ENCODE measurements at regions not wholly inside any gene's neighbourhood (a gene's known extent, or its start where the extent isn't known, plus 50 kb on each side); places are given as distances from the start of the nearest gene placed in this dataset.

GRCh38 chr15:94105760-94106159 is 125.6 kb upstream of the MCTP2 start:
- DNase-seq (ENCODE audit: insufficient read length, low spot score) (no peak), FAIRE-seq (no peak)

- DNase-seq (ENCODE audit: insufficient read length, low spot score): no peak
- FAIRE-seq: no peak
Measured at GRCh38 chr15:94100863-94101262, 130.5 kb upstream of the MCTP2 start.

DNA sequence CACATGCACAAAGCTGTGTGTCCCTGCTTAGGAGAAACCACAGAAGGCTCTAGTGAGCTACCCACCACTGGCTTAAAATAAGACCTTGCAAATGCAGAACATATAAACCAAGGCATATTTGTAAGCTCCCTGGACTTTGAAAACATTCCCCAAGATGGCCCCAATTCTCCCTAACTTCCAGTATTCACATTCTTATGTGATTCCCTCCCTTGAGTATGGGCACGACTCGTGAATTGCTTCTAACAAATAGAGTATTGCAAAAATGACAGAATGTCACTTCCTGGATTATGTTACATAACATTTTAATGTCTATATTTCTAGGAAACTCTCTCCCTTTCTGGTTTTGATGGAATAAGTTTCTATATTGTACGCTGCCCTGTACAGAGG is 131.8 kb upstream of the MCTP2 start:
- DNase-seq (ENCODE audit: insufficient read length, low spot score) (no peak), FAIRE-seq (no peak)

- DNase-seq (ENCODE audit: insufficient read length, low spot score): no peak
- no peak for FAIRE-seq
Measured at GRCh38 chr15:94098921-94099573, 132.3 kb upstream of the MCTP2 start.

- FAIRE-seq (no peak), DNase-seq (ENCODE audit: insufficient read length, low spot score) (no peak)
Measured at GRCh38 chr15:94097552-94097951, 133.8 kb upstream of the MCTP2 start.

DNA sequence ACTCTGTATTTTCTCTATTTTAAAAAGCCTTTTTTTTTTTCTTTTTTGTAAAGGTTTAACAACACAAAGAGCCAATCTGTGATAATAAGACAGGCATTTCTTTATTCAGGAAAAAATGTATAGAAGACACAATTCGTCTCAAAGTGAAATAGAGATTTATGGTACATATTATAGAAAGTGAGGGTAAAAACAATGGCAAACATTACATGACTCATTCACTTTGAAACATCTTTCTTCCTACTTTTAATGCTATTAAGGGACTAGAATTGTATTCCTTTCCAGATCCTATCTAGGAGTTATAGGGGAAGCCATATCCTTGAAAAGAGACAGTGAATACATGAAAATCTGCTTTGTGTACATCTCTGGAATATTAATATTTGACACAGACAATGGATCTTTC is 137.1 kb upstream of the MCTP2 start:
- no peak for DNase-seq (ENCODE audit: insufficient read length, low spot score)
- no peak for FAIRE-seq

DNA sequence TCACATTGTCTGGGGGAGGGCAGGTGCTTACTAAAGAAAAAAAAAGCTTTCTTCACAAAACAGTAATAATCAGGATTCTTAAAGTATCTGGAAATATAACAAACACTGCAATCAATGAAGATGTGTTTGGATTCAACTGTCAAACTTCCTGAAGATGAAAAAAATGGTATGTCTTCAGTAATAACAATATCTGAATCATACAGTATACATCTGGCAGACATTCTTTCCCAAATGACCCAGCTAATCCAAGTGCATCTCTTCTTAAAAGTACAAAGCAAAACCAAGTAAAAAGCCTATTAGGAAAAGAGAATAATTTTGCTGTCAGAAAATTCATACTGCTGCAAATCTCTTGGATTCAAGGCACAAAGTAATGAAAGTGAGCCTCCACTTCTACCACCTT is 145.0 kb upstream of the MCTP2 start:
- FAIRE-seq (no peak), DNase-seq (ENCODE audit: insufficient read length, low spot score) (no peak)

- no peak for DNase-seq (ENCODE audit: insufficient read length, low spot score)
- no peak for FAIRE-seq
Measured at GRCh38 chr15:94083467-94084052, 147.8 kb upstream of the MCTP2 start.

DNA sequence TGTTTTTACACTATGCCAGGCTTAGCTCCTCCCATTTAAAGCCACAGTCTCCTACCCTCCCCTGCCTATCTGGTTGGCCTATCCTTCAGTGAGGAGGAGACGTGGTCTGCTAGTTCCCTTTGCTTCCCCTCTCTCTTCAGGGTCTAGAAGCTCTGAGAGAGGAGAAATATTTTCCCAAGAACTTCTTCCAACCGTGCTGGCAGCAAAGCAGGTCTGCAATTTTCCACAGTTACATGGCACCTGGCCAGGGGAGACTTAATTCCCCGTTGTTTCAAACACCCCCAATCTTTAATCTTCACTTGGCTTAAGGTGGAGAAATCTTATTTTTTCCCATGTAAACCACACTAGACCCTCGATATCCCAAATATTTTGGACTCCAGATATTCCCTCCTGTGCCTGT is 149.5 kb upstream of the MCTP2 start:
- DNase-seq (ENCODE audit: insufficient read length, low spot score): no peak
- FAIRE-seq: no peak

- no peak for DNase-seq (ENCODE audit: insufficient read length, low spot score)
- FAIRE-seq: no peak
Measured at GRCh38 chr15:94080989-94081605, 150.3 kb upstream of the MCTP2 start.

- FAIRE-seq: no peak
- no peak for DNase-seq (ENCODE audit: insufficient read length, low spot score)
Measured at GRCh38 chr15:94080416-94080815, 150.9 kb upstream of the MCTP2 start.

DNA sequence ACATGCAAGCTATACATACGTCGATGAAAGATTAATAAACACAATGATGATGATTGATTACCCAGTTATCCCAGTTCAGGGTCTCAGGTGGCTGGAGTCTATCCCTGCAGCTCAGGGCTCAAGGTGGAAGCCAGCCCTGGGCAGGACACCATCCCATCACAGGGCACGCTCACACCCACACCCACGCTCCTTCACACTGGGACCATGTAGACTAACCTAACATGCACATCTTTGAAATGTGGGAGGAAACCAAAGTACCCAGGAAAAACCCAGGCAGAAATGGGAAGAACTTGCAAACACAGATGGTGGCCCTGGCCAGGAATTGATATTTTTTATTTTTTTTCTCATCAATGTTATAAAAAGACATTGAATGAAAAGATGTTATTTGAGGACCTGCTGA is 151.4 kb upstream of the MCTP2 start:
- FAIRE-seq: no peak

GRCh38 chr15:94079459-94079858 is 151.9 kb upstream of the MCTP2 start:
- FAIRE-seq: no peak
- DNase-seq (ENCODE audit: insufficient read length, low spot score): no peak

More for the DNA sequence above, 151.4 kb upstream of the MCTP2 start:
- no peak for DNase-seq (ENCODE audit: insufficient read length, low spot score)

- DNase-seq (ENCODE audit: insufficient read length, low spot score) (no peak), FAIRE-seq (no peak)
Measured at GRCh38 chr15:94077938-94078337, 153.4 kb upstream of the MCTP2 start.

- DNase-seq (ENCODE audit: insufficient read length, low spot score): no peak
- no peak for FAIRE-seq
Measured at GRCh38 chr15:94075349-94075748, 156.0 kb upstream of the MCTP2 start.

DNA sequence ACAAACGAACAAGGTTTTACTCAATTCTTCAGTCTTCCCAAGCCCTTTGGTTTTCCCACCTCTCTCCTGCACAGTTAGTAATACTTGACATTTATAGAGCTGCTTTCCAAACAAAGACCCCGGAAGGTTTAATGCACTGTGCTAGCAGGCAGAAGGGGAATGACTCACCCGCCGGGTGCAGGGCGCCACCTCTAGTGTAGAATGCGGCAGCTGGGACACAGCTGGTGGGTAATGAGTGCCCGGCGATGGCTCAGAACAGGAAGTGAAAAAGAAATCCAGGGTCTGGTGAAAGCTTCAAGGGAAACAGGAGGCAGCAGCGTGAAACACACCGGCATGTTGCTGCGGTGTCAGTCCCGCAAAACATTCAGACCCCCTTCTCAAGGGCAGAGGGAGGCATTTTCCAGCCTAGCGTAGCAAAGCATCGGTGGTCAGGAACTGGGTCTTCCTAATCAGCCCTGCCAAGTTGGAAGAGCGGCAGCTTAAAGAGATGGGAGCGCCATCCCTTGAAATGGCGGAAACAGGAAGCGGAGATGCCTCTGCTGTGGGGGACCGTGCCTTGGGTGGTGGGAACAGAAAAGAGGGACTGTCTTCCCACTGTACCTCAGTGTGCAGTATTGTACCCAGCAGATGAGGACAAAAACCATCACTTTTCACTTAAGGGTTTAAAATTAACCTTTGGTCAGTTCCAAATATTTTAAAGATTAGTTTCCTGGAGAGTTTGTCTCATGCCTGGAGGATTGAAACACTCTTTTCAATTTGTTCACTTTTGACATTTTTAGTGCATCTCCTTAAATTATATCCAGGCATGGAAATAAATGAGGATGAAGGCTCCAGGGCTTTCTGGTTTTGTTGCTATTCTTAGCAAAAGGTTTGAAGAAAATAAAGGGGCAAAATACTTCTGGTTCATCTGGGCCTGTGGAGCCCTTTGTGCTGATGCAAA is 160.7 kb upstream of the MCTP2 start:
- DNase-seq (ENCODE audit: insufficient read length, low spot score): no peak

DNA sequence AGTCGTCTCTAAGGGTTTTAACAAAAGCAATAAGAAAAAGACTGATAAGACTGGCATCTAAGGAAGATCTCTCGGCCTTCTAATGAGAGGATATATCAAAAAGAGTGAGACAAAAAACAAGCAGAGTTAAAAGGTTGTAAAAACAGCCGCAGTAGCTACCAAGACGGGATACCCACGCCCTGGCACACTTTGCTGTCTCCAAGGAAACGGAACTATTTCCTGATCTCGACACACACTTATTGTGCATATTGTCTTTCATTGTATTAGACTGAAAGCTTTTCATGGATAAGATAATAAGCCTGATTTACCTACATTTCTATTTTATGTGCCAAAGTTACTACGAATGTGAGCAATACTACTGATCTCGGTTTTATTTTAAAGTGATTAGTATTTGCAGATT is 161.5 kb upstream of the MCTP2 start:
- DNase-seq (ENCODE audit: insufficient read length, low spot score): no peak

More for the DNA sequence above, 160.7 kb upstream of the MCTP2 start:
- FAIRE-seq: no peak

DNA sequence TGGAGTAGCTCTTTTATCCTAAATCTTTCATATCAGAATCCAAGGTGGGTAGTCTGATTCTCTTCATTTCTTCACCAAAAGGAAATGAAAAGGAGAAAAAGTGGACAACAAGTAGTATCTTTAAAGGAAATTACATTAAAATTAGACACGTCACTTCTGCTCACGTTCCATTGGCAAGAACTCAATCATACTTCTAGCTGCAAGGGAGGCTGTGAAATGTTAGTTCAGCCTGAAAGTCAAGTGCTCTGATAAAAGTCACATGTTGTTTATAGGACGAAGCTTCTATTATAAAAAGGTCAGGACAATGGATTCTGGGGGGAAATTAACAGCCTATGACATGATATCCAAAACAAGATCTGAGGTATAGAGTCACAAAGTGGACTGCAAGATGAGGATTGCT is 164.6 kb upstream of the MCTP2 start:
- DNase-seq (ENCODE audit: insufficient read length, low spot score): no peak
- no peak for FAIRE-seq

More for the DNA sequence above, 161.5 kb upstream of the MCTP2 start:
- no peak for FAIRE-seq

- no peak for FAIRE-seq
- no peak for DNase-seq (ENCODE audit: insufficient read length, low spot score)
Measured at GRCh38 chr15:94066046-94066445, 165.3 kb upstream of the MCTP2 start.

DNA sequence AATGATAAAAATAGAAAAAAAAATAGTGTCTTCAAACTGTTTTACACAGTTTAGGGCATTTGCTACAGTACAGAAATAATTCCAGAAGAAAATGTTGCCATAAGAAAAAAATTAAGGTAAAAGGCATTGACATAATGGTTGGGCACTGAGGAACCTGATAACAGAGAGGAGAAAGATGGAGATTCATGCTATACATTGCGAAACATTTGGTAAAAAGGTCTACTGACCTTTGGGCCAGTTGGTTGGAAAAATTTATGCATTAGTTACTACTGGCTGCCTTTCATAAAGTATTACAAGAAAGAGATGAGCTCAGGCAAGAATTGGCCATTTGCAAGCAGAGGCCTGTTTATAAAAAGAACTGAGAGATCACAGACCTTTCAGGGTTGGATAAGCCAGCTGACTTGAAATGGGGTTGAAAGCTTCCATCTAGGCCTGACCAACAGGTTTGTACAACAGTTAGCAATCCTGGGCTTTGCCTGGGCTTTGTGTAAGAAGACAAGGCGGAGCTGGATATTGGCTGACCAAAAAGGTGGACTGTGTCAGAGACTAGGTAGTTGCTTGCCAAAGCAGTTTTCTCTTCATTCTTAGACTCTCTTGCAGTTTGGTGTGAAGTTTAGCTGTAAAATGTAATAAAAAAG is 166.6 kb upstream of the MCTP2 start:
- FAIRE-seq: no peak
- DNase-seq (ENCODE audit: insufficient read length, low spot score): no peak

- FAIRE-seq (no peak), DNase-seq (ENCODE audit: insufficient read length, low spot score) (no peak)
Measured at GRCh38 chr15:94061041-94061440, 170.3 kb upstream of the MCTP2 start.
